Left ventricle myocardium superior (tissue), 1 donor: ENCODE measurements at regions not wholly inside any gene's neighbourhood (a gene's known extent, or its start where the extent isn't known, plus 50 kb on each side); places are given as distances from the start of the nearest gene placed in this dataset.
"Not testable (repeated sequence)": the region's sequence is repeated elsewhere in the genome, so short reads cannot be mapped to it uniquely, and the experiment has no call there.

Experiments used
- ATAC-seq: fragments of 200-7000 bp; cut with Tn5 transposase; one replicate; pipeline ENCODE4 v1.9.1; 2020; ENCODE audit warnings: mild to moderate bottlenecking, moderate library complexity
- DNase-seq: peaks from one replicate; pipeline ENCODE4 v3.0.0-alpha.2; 2020
- intact Hi-C: fragments of 100-400 bp; cut with micrococcal nuclease; formaldehyde crosslinking; loops from one replicate; pipeline ENCODE4 v1.11.0; 2022
- donor health status: DM: no; HTN: yes; CAD: no; lungs with severe emphysema.

DNA sequence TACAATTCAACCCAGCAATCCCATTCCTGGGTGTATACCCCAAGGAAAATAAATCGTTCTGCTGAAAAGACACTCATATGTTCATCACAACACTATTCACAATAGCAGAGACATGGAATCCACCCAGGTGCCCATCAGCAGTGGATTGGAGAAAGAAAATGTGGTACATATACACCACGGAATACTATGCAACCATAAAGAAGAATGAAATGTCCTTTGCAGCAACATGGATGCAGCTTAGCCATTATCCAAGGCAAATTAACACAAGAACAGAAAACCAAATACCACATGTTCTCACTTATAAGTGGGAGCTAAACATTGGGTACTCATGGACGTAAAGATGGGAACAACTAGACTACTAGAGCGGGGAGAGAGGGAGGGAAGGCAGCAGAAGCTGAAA is 207.8 kb downstream of the GATA3 start:
- DNase-seq = no peak
- intact Hi-C loops = no loop called here
- ATAC-seq = no peak

DNA sequence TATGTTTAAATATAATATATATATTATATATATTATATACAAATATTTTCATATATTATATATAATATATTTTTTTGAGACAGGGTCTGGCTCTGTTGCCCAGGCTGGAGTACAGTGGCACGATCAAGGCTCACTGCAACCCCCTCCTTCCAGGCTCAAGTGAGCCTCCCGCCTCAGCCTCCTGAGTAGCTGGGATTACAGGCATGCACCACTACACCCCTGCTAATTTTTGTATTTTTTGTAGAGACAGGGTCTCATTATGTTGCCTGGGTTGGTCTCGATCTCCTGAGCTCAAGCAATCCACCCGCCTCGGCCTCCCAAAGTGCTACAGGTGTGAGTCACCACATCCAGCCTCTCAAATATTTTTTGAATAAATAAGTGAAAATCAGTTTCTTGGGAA is 215.5 kb downstream of the GATA3 start:
- ATAC-seq (no peak), DNase-seq (no peak)
- intact Hi-C loops = no loop called here

- DNase-seq (no peak), ATAC-seq (no peak)
- intact Hi-C loops = no loop called here
These were observed 218.4 kb downstream of the GATA3 start for GRCh38 chr10:8272794-8273425.

DNA sequence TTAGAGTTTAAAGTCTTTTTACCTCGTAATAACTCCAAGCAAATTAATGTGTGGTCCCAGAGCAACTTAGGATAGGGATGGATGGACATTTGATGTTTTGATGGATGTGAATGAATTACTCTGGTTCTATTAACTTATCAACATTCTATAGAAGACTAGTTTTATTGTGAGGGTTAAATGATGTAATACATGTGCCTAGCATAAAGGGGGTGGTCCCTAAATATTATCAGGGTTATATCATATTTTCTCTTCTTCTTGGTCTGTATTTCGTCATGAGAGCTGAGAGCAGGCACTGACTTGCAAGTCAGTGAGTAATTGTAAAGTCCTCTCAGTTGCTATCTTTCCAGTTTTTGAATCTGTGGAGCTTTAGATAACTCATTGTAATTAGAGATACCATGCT is 219.3 kb downstream of the GATA3 start:
- no peak for DNase-seq
- intact Hi-C loops = no loop called here
- no peak for ATAC-seq

DNA sequence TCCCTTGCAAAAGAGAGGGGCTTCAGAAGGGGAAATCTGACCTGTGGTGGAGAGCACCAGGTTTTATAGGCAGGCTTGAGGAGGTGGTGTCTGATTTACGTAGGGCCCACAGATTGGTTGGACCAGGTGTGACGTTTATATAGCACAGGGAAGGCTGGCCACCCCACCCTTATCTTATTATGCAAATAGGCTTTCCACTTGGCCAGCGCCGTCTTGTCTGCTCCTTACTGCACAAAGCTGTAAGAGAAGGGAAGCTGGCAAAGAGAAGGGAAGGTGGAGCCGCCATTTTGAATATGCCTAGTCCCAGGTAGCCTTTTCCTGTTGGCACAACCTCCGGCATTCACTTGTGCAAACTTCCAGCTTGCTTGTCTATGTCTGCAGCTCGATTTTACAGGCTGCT is 221.4 kb downstream of the GATA3 start:
- ATAC-seq (no peak), DNase-seq (no peak)
- intact Hi-C loops = no loop called here

GRCh38 chr10:8278099-8278498 is 223.6 kb downstream of the GATA3 start:
- intact Hi-C loops = no loop called here
- DNase-seq (no peak), ATAC-seq (no peak)

- DNase-seq (no peak), ATAC-seq (no peak)
- intact Hi-C loops = no loop called here
These were observed 225.1 kb downstream of the GATA3 start for GRCh38 chr10:8279598-8279997.

DNA sequence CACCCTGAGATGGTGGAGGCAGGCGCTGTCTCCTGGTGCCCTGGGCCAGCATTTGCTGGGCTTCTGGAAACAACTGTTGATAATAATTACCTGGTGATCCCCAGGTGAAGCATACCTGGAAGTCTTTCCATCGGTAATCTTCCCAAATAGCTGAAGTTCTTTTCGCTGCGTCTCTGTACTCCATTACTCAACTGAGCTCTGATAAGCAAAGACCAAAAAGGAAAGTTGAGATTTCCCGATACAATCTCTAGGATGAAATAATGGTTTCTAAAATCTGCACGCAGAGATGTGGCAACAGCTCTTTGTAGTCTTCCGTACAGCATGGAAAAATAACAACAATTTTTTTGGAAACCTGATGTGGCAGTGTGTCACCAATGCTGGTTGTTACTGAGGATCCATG is 226.5 kb downstream of the GATA3 start:
- intact Hi-C loops = no loop called here
- DNase-seq (no peak), ATAC-seq (no peak)

DNA sequence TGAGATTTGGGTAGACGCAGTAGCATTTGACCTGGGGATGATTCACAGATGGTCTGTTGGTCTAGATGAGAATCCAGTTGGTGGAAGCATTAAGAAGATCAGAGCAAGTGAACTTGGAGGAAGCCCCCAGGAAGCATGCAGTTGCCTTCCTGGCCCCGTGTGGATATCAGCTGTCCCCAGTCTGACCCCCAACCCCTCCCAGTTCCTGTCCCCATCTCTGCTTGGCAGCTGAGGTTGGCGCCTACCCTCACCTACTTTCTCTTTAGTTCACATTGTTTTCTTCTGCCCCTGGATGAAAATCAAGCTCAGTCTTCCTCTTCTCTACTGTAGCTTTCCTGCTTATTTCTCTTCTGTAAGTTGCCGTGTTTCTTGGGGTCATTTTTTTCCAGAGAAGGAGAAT is 227.9 kb downstream of the GATA3 start:
- ATAC-seq (no peak), DNase-seq (no peak)
- intact Hi-C loops = no loop called here

GRCh38 chr10:8283166-8283905 is 228.8 kb downstream of the GATA3 start:
- intact Hi-C loops = no loop called here
- DNase-seq (no peak), ATAC-seq (no peak)

DNA sequence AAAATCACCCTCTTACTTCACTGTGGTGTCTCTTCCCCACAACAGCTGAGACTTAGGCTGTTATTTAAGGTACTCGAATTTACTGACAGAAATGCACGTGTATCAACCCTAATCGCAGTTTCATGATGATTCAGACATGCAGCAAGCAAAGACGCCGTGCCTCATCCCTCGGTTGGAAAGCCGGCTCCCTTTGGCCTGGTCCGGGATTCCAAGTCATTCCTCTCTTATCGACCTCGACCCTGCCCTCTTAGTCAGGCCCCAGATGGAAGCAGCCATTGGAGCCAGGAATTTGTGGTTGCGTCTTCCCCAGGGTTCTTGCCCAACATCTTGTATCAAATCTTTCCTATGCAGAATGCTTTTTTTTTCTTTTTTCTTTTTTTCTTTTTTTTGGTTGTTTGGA is 229.5 kb downstream of the GATA3 start:
- intact Hi-C loops = no loop called here
- ATAC-seq (peak; percentile 51), DNase-seq (peak; percentile 35)

- intact Hi-C loops, ATAC-seq, DNase-seq: not testable (repeated sequence)
These were observed 231.5 kb downstream of the GATA3 start for GRCh38 chr10:8285970-8286369.

DNA sequence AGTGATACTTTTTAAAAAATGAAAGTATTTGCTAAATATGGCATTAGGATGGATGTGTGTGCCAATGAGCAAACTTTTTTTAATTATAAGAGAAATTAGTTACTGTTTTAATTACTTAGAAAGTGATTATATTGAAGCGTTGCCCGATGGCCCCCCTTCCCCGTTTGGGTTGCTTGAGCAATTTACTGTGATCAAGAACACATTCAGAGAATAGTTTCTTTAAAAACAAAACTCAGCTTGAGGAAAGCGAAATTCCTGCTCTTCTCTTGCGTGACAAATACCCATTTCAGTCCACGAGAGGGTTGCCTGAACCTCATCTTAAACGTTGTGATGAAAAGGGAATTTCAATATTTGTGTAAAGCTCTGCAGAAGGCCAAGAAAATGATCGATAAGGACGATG is 234.1 kb downstream of the GATA3 start:
- ATAC-seq (no peak), DNase-seq (no peak)
- intact Hi-C loops = no loop called here

GRCh38 chr10:8289186-8289924 is 234.9 kb downstream of the GATA3 start:
- no peak for DNase-seq
- intact Hi-C loops = no loop called here

GRCh38 chr10:8294779-8295178 is 240.3 kb downstream of the GATA3 start:
- no peak for DNase-seq
- intact Hi-C loops = no loop called here
- no peak for ATAC-seq

More at GRCh38 chr10:8289186-8289924, 234.9 kb downstream of the GATA3 start:
- no peak for ATAC-seq

GRCh38 chr10:8295311-8295710 is 240.8 kb downstream of the GATA3 start:
- no peak for ATAC-seq
- no peak for DNase-seq
- intact Hi-C loops = no loop called here

DNA sequence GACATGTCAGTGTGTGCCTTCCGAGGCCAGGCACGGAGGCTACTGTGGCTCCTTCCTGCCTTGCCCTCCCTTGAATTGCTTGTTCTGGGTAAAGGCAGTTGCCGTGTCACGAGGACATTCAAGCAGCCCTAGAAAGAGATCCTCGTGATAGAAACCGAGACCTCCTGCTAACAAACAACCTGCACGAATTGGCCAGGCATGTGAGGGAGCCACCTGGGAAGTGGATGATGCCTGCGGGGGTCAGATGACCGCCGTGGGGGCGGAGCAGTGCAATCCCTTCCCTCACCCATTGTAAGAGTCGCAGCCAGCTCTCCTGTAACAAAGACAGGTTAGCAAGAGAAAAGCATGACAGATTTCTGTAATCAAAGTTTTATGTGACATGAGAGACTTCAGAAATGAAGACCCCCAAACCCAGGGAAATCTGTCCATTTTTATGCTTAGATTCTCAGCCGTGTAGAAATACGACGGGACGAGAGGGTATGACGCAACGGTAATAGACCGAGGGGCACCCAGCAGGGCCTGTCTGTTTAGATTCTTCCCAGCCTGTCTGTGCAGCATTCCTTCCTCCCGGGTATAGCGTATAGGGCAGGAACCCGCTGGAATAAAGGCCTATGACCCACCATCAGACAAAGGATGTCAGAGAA is 241.7 kb downstream of the GATA3 start:
- ATAC-seq (no peak), DNase-seq (no peak)
- intact Hi-C loops = no loop called here

GRCh38 chr10:8296734-8297101 is 242.2 kb downstream of the GATA3 start:
- DNase-seq (no peak), ATAC-seq (no peak)
- intact Hi-C loops = no loop called here

DNA sequence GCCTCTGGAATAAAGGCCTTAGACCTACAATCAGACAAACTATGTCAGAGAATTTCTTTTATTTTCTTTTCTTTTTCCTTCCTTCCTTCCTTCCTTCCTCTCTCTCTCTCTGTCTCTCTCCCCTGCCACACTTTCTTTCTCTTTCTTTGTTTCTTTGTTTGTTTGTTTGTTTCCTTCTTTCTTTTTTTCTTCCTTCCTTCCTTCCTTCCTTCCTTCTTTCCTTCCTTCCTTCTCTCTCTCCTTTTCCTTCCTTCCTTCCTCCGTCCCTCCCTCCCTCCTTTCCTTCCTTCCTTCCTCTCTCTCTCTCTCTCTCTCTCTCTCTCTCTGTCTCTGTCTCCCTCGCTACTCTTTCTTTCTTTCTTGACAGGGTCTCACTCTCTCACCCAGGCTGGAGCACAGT is 242.6 kb downstream of the GATA3 start:
- intact Hi-C loops = no loop called here
- ATAC-seq (no peak), DNase-seq (no peak)

- intact Hi-C loops = no loop called here
- DNase-seq = no peak
- no peak for ATAC-seq
These were observed 243.5 kb downstream of the GATA3 start for GRCh38 chr10:8297959-8298358.
